Stomach (tissue), 8 donors: ENCODE measurements at regions not wholly inside any gene's neighbourhood (a gene's known extent, or its start where the extent isn't known, plus 50 kb on each side); places are given as distances from the start of the nearest gene placed in this dataset.
A peak's percentile ranks its signal among the peaks of the same experiment; 100 is the strongest.

ENCODE experiments used
- DNase-seq, 2 donors: peaks; one replicate each; pipeline versions ENCODE4 v3.0.0 to v3.0.0-alpha.2; 2013 to 2019
- H3K27ac ChIP-seq, 5 donors: fragments of 200-600 bp in 4 of 5; sonication (generic) in 4 of 5; one replicate each; pipeline ENCODE4 v1.5.1; 2013 to 2019; ENCODE audit warnings: mild to moderate bottlenecking in 1 of 5, moderate library complexity in 1 of 5
- H3K27me3 ChIP-seq, 3 donors: fragments of 200-600 bp; sonication (generic); one replicate each; pipeline ENCODE4 v1.5.1; 2017 to 2019; ENCODE audit warnings: mixed run types in 1 of 3
- H3K36me3 ChIP-seq, 4 donors: fragments of 200-600 bp; sonication (generic); 1 replicate in 3 of 4; 2 replicates in 1 of 4; pipeline ENCODE4 v1.5.1; 2016 to 2019
- H3K4me1 ChIP-seq, 4 donors: fragments of 200-600 bp; sonication (generic); one replicate each; pipeline ENCODE4 v1.5.1; 2016 to 2019
- H3K4me3 ChIP-seq, 4 donors: fragments of 200-600 bp; sonication (generic) in 3 of 4; one replicate each; pipeline ENCODE4 v1.5.1; 2016 to 2019; ENCODE audit warnings: mild to moderate bottlenecking in 1 of 4
- H3K9me3 ChIP-seq, 4 donors: fragments of 200-600 bp; sonication (generic); one replicate each; pipeline ENCODE4 v1.5.1; 2016 to 2019
- EP300 ChIP-seq: sonication (generic); formaldehyde crosslinking; IDR thresholded peaks from one replicate; pipeline ENCODE4 v1.6.1; 2017; ENCODE audit warnings: antibody characterized with exemption
- POLR2A ChIP-seq, 4 donors: fragments of 450-650 bp; IDR thresholded peaks; one replicate each; pipeline ENCODE4 v1.6.1; 2016; ENCODE audit warnings: antibody characterized with exemption in 4 of 4, control low read depth in 2 of 4, mild to moderate bottlenecking in 1 of 4, moderate library complexity in 1 of 4
- POLR2AphosphoS5 ChIP-seq, 3 donors: sonication (generic); formaldehyde crosslinking; IDR thresholded peaks; one replicate each; pipeline ENCODE4 v1.6.1; 2016; ENCODE audit warnings: antibody characterized with exemption in 3 of 3
- WGBS, 5 donors: extraction: QIAGEN DNeasy Blood & Tissue Kit in 3 of 5; methylation state at CpG; one replicate each; pipeline versions ENCODE4 v1.1.5 to v1.1.7; 2013 to 2018; 5-methylcytosine and 5-hydroxymethylcytosine counted together
- intact Hi-C: fragments of 100-400 bp; cut with DNase I; formaldehyde crosslinking; loops from one replicate; pipeline ENCODE4 v1.15.1; 2023; ENCODE audit warnings: low total_unique reads
- TF ChIP-seq, protein P1 (sequence below), 7 experiments: fragments of 450-650 bp in 4 of 7; fragments of 200-600 bp in 3 of 7; sonication (generic) in 3 of 7; IDR thresholded peaks; one replicate each; pipeline ENCODE4 v1.5.1; 2016 to 2019; ENCODE audit warnings: antibody characterized with exemption in 7 of 7, control low read depth in 2 of 7, mild to moderate bottlenecking in 1 of 7
- donor health status: healthy with polysubstance abuse.
- donor health status: Bipolar disorder and iron deficiency.
- donor health status: healthy.

DNA sequence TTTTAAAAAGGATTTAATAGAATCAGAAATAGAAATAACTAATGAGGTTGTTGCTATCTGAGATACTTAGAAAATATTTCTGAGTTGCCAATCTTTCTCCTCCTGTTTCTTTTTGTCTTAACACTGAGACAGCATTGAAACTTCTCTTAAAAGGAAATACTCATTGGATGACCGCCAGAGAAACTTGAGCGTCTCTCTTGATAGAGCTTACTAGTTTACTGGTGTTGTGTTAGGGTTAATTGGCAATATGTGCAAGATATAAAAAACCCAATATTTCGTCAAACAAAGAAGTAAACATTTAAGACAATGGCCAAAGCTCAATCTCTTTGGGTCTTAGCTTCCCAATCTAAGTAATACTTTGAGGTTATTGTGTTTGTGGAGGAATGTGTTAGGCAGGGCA lies 176.4 kb upstream of the CHD1 start:
- DNase-seq = peak in 1 of 2 donors; percentile 27
- no peak overlapping the region for H3K4me3 ChIP-seq
- intact Hi-C loops = no loop called here
- 20 to 35% (median 30%) methylated on average over 3 of the region's 3 CpGs for WGBS, 5 donors
- H3K9me3 ChIP-seq = no peaks in the 10 kb centered on the region
- peaks cover 0 to 10% (median 4%) of the 10 kb centered on the region in 4 donors for H3K4me1 ChIP-seq
- H3K36me3 ChIP-seq = no peaks in the 10 kb centered on the region
- TF ChIP-seq POLR2A (IDR thresholded peaks at IDR 0.05) (no peak), POLR2AphosphoS5 (IDR thresholded peaks at IDR 0.05) (no peak), EP300 (no peak)
- TF ChIP-seq, protein P1, sequence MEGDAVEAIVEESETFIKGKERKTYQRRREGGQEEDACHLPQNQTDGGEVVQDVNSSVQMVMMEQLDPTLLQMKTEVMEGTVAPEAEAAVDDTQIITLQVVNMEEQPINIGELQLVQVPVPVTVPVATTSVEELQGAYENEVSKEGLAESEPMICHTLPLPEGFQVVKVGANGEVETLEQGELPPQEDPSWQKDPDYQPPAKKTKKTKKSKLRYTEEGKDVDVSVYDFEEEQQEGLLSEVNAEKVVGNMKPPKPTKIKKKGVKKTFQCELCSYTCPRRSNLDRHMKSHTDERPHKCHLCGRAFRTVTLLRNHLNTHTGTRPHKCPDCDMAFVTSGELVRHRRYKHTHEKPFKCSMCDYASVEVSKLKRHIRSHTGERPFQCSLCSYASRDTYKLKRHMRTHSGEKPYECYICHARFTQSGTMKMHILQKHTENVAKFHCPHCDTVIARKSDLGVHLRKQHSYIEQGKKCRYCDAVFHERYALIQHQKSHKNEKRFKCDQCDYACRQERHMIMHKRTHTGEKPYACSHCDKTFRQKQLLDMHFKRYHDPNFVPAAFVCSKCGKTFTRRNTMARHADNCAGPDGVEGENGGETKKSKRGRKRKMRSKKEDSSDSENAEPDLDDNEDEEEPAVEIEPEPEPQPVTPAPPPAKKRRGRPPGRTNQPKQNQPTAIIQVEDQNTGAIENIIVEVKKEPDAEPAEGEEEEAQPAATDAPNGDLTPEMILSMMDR (IDR thresholded peaks at IDR 0.05) = no peak
- no peak overlapping the region for H3K27ac ChIP-seq
- no peaks in the 10 kb centered on the region for H3K27me3 ChIP-seq

DNA sequence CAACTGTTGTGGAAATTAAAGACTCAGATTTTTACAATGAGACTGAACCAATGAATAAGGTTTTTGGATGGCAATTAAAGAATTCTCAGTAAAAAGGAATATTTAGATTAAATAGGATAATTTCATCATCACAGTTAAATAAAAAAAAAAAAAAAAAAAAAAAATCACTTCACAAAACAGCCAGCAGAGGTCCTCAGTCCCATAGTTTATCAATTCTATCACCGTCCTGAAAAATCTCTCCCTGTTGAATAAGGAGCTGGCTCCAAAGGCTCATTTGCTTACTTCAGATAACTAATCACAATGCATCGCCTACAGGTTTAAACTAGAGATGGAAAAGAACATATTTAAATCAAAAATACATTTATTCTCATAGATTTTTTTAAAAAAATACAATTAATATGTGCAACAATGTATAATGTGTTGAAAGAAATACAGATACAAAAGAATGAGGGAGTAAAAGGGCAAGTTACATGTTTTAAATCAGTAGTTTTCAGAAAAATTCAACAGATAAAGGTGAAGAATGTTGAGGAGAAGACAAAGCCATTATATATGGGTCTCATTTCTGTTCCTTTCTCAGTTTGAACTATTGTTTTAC lies 175.8 kb upstream of the CHD1 start:
- TF ChIP-seq POLR2A (IDR thresholded peaks at IDR 0.05) = no peak
- TF ChIP-seq, protein P1 (IDR thresholded peaks at IDR 0.05) = peak in 5 of 7 experiments; percentile 7 to 55 (median 50)
- no peak for TF ChIP-seq EP300
- no peak for TF ChIP-seq POLR2AphosphoS5 (IDR thresholded peaks at IDR 0.05)
- no peaks in the 10 kb centered on the region for H3K36me3 ChIP-seq
- H3K9me3 ChIP-seq = no peaks in the 10 kb centered on the region
- H3K4me1 ChIP-seq = peaks cover 0 to 10% (median 4%) of the 10 kb centered on the region in 4 donors
- no peak overlapping the region for H3K4me3 ChIP-seq
- 1 to 5% (median 3%) methylated on average over 2 of the region's 2 CpGs for whole genome bisulfite sequencing, 5 donors
- H3K27me3 ChIP-seq = no peaks in the 10 kb centered on the region
- DNase-seq = peak in 1 of 2 donors; percentile 55
- no peak overlapping the region for H3K27ac ChIP-seq
- intact Hi-C loops = no loop called here

DNA sequence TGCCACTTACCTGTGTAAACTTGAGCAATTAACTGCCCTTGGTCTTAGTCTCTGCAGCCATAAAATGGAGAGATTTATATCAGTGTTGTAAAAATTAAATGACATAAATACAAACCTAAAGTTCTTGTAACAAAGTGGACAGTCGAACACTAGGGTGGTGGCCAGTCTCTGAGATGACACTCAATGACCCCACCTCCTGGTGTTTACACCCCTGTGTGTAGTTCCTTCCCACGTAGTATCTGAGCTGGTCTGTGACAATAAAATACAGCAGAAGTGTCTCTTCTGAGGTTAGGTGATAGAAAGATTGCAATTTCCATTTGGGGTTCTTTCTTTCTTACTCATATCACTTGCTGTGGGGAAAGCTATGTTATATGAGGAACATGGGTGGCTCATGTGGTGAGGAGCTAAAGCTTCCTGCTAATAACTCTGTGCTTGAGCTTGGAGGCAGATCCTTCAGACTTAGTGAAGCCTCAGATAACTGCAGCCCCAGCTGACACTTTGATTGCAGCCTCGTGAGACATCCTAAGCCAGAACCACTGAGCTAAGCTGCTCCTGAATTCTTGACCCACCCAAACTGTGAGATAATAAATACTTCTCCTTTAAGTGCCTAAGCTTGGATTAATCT lies 173.4 kb upstream of the CHD1 start:
- WGBS, 5 donors = 42 to 65% (median 54%) methylated on average over 3 of the region's 3 CpGs
- no peaks in the 10 kb centered on the region for H3K27me3 ChIP-seq
- peaks cover 0 to 10% (median 4%) of the 10 kb centered on the region in 4 donors for H3K4me1 ChIP-seq
- H3K9me3 ChIP-seq = no peaks in the 10 kb centered on the region
- no peak overlapping the region for H3K27ac ChIP-seq
- no peaks in the 10 kb centered on the region for H3K36me3 ChIP-seq
- TF ChIP-seq, protein P1 (IDR thresholded peaks at IDR 0.05) = no peak
- no peak for TF ChIP-seq POLR2AphosphoS5 (IDR thresholded peaks at IDR 0.05)
- TF ChIP-seq EP300 = no peak
- TF ChIP-seq POLR2A (IDR thresholded peaks at IDR 0.05) = no peak
- H3K4me3 ChIP-seq = no peak overlapping the region
- DNase-seq = no peak
- intact Hi-C loops = no loop called here

DNA sequence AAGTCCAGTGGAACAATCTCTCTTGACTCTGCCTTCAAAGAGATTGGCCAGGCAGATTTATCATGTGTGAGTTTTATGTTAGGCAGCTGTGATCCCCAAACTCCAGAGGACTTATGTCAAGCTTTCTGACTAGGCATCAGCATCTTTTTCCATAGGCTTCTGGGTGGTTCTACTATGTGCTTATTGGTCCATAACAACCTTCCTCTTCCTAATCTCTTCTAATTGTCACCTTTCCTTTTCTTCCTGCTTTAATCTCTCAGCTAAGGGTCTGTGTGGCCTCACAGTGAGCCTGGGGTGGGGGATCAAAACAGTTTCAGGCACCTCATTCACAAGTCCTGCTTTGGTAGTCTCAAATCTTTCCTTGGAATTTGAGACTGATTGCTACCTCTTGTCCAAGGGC lies 170.9 kb upstream of the CHD1 start:
- H3K27me3 ChIP-seq = no peaks in the 10 kb centered on the region
- intact Hi-C loops = no loop called here
- peaks cover 0 to 2% (median under 1%) of the 10 kb centered on the region in 4 donors for H3K4me1 ChIP-seq
- TF ChIP-seq EP300 = no peak
- TF ChIP-seq, protein P1 (IDR thresholded peaks at IDR 0.05) = no peak
- no peak for TF ChIP-seq POLR2A (IDR thresholded peaks at IDR 0.05)
- no peak for TF ChIP-seq POLR2AphosphoS5 (IDR thresholded peaks at IDR 0.05)
- no peak overlapping the region for H3K27ac ChIP-seq
- H3K36me3 ChIP-seq = no peaks in the 10 kb centered on the region
- H3K9me3 ChIP-seq = no peaks in the 10 kb centered on the region
- no peak for DNase-seq
- H3K4me3 ChIP-seq = no peak overlapping the region
